Glutamatergic neuron (in vitro differentiated cells): ENCODE measurements at regions not wholly inside any gene's neighbourhood (a gene's known extent, or its start where the extent isn't known, plus 50 kb on each side); places are given as distances from the start of the nearest gene placed in this dataset.

Source experiments
- DNase-seq: peaks from one replicate; pipeline ENCODE4 v3.0.0; 2022
- H3K27ac Mint-ChIP-seq: one replicate; pipeline ENCODE4 v1.8.0; 2020; ENCODE audit warnings: mild to moderate bottlenecking, mixed read lengths, inconsistent platforms; ENCODE audit not compliant: unreplicated experiment
- H3K27me3 Mint-ChIP-seq: one replicate; pipeline ENCODE4 v1.8.0; 2020; ENCODE audit warnings: mild to moderate bottlenecking, moderate library complexity, mixed read lengths, inconsistent platforms; ENCODE audit not compliant: unreplicated experiment
- H3K36me3 Mint-ChIP-seq: one replicate; pipeline ENCODE4 v1.8.0; 2020; ENCODE audit warnings: mild to moderate bottlenecking, mixed read lengths, inconsistent platforms; ENCODE audit not compliant: unreplicated experiment
- H3K4me1 Mint-ChIP-seq: one replicate; pipeline ENCODE4 v1.8.0; 2020; ENCODE audit warnings: mild to moderate bottlenecking, low read depth, mixed read lengths, inconsistent platforms; ENCODE audit not compliant: unreplicated experiment
- H3K4me3 Mint-ChIP-seq: one replicate; pipeline ENCODE4 v1.8.0; 2020; ENCODE audit warnings: mild to moderate bottlenecking, mixed read lengths, inconsistent platforms; ENCODE audit not compliant: unreplicated experiment
- H3K9me3 Mint-ChIP-seq: one replicate; pipeline ENCODE4 v1.8.0; 2020; ENCODE audit warnings: mild to moderate bottlenecking, moderate library complexity, mixed read lengths, inconsistent platforms; ENCODE audit not compliant: unreplicated experiment
- CTCF ChIP-seq: fragments of 200-600 bp; sonication (generic); IDR thresholded peaks from one replicate; pipeline ENCODE4 v1.5.0; 2021; ENCODE audit not compliant: partially characterized antibody, unreplicated experiment

DNA sequence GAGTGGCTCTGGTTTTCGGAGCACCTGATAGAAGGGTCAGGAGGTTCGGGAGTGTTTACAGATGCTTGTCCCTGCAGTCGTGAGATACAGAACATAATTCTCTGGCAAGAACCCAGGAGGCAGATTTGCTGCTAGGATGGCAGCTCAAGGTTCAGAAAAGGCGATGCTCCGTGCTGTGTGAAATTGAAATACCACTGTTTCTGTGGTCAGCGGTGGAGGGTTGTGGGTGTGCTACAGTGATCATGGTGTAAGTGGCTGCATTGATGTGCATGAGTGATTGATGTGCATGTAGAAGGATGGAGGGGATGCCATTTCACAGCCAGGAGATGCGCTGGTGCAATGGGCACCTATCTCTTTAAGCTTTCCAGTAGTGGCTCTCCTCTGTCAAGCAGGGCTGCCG lies 322.1 kb downstream of the GALR1 start:
- H3K4me1 Mint-ChIP-seq, result peaks cover 3% of the 10 kb centered on the region
- no peaks in the 10 kb centered on the region for H3K27me3 Mint-ChIP-seq
- no peak for DNase-seq
- H3K4me3 Mint-ChIP-seq, result no peak overlapping the region
- no peak for TF ChIP-seq CTCF
- peaks cover 1% of the 10 kb centered on the region for H3K9me3 Mint-ChIP-seq
- peaks cover 18% of the 10 kb centered on the region for H3K36me3 Mint-ChIP-seq
- H3K27ac Mint-ChIP-seq, result no peak overlapping the region

GRCh38 chr18:77572537-77572936 lies 322.9 kb downstream of the GALR1 start:
- no peak overlapping the region for H3K4me3 Mint-ChIP-seq
- no peak for DNase-seq
- no peak for TF ChIP-seq CTCF
- H3K9me3 Mint-ChIP-seq, result peaks cover 1% of the 10 kb centered on the region
- no peak overlapping the region for H3K27ac Mint-ChIP-seq
- peaks cover 3% of the 10 kb centered on the region for H3K4me1 Mint-ChIP-seq
- H3K36me3 Mint-ChIP-seq, result peaks cover 18% of the 10 kb centered on the region
- no peaks in the 10 kb centered on the region for H3K27me3 Mint-ChIP-seq

- Mint-ChIP-seq H3K27me3 (no peaks in the 10 kb centered on the region), H3K9me3 (no peaks in the 10 kb centered on the region), H3K4me3 (no peak overlapping the region), H3K36me3 (peaks cover 10% of the 10 kb centered on the region), H3K4me1 (peaks cover 3% of the 10 kb centered on the region), H3K27ac (no peak overlapping the region)
- DNase-seq, result no peak
- TF ChIP-seq CTCF, result no peak
These were observed 323.9 kb downstream of the GALR1 start for GRCh38 chr18:77573571-77573970.

- TF ChIP-seq CTCF, result no peak
- H3K27me3 Mint-ChIP-seq, result no peaks in the 10 kb centered on the region
- no peaks in the 10 kb centered on the region for H3K36me3 Mint-ChIP-seq
- H3K4me3 Mint-ChIP-seq, result no peak overlapping the region
- H3K9me3 Mint-ChIP-seq, result no peaks in the 10 kb centered on the region
- H3K4me1 Mint-ChIP-seq, result no peaks in the 10 kb centered on the region
- no peak for DNase-seq
- H3K27ac Mint-ChIP-seq, result no peak overlapping the region
These were observed 341.4 kb downstream of the GALR1 start for GRCh38 chr18:77590943-77591515.

DNA sequence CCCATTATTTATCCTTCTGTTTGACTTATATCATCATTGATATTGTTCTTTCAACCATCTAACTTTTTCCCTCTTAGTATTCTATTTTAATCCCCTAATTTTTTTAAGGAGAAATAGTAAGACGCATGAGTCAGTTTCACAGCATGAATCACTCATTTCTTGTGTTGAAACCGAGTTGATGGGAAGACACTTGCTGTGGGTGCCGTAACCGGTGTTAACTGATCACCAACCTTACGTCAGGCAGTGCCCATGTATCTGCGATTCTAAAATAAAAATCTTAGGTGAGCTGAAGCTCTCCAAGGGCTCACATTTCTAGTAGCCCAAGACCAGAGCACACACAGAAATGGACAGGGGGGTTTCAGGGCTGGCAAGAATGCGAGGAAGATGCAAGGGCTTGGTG lies 348.1 kb downstream of the GALR1 start:
- Mint-ChIP-seq H3K4me3 (no peak overlapping the region), H3K36me3 (no peaks in the 10 kb centered on the region), H3K4me1 (no peaks in the 10 kb centered on the region), H3K27me3 (no peaks in the 10 kb centered on the region), H3K9me3 (no peaks in the 10 kb centered on the region), H3K27ac (no peak overlapping the region)
- TF ChIP-seq CTCF, result no peak
- no peak for DNase-seq
